Osteoblast (primary cell): ENCODE measurements at regions not wholly inside any gene's neighbourhood (a gene's known extent, or its start where the extent isn't known, plus 50 kb on each side); places are given as distances from the start of the nearest gene placed in this dataset.

Experiments
- DNase-seq: peaks from one replicate; pipeline ENCODE4 v3.0.0; 2011; ENCODE audit warnings: low spot score, mixed read lengths; ENCODE audit not compliant: insufficient read length; ENCODE audit errors: missing footprints
- H2AFZ ChIP-seq: 2 replicates; pipeline ENCODE4 v1.6.0; 2011; ENCODE audit warnings: mild to moderate bottlenecking, low read length
- H3K27ac ChIP-seq: 2 replicates; pipeline ENCODE4 v1.5.1; 2011; ENCODE audit warnings: mild to moderate bottlenecking, low read depth, low read length, moderate library complexity
- H3K27me3 ChIP-seq: 2 replicates; pipeline ENCODE4 v1.6.0; 2012; ENCODE audit warnings: mild to moderate bottlenecking, control low read depth, inconsistent platforms, low read length, moderate library complexity; ENCODE audit not compliant: insufficient read depth
- H3K36me3 ChIP-seq: 2 replicates; pipeline ENCODE4 v1.5.1; 2011; ENCODE audit warnings: mild to moderate bottlenecking, low read length, control low read depth, moderate library complexity; ENCODE audit not compliant: insufficient read depth
- H3K4me1 ChIP-seq: 2 replicates; pipeline ENCODE4 v1.5.1; 2011; ENCODE audit warnings: mild to moderate bottlenecking, low read length, control low read depth, moderate library complexity; ENCODE audit not compliant: insufficient read depth
- H3K4me2 ChIP-seq: 2 replicates; pipeline ENCODE4 v1.6.0; 2011; ENCODE audit warnings: mild to moderate bottlenecking, low read length; ENCODE audit not compliant: insufficient read depth
- H3K4me3 ChIP-seq: fragments of 200-600 bp; sonication (generic); 3 replicates; pipeline ENCODE4 v1.5.1; 2012; ENCODE audit warnings: mild to moderate bottlenecking, low read length, inconsistent platforms; ENCODE audit not compliant: insufficient read depth
- H3K79me2 ChIP-seq: 2 replicates; pipeline ENCODE4 v1.6.0; 2012; ENCODE audit warnings: mild to moderate bottlenecking, low read length, control low read depth, inconsistent platforms; ENCODE audit not compliant: insufficient read depth
- H3K9me3 ChIP-seq: 2 replicates; pipeline ENCODE4 v1.5.1; 2011; ENCODE audit warnings: low read depth, low read length, control low read depth
- H4K20me1 ChIP-seq: 2 replicates; pipeline ENCODE4 v1.6.0; 2012; ENCODE audit warnings: mild to moderate bottlenecking, low read length, control low read depth; ENCODE audit not compliant: insufficient read depth
- TF ChIP-seq, protein P1 (sequence below): IDR thresholded peaks from 2 replicates; pipeline ENCODE4 v1.5.1; 2011; ENCODE audit warnings: mild to moderate bottlenecking, low read depth, low read length, moderate library complexity; ENCODE audit errors: extremely low read depth

DNA sequence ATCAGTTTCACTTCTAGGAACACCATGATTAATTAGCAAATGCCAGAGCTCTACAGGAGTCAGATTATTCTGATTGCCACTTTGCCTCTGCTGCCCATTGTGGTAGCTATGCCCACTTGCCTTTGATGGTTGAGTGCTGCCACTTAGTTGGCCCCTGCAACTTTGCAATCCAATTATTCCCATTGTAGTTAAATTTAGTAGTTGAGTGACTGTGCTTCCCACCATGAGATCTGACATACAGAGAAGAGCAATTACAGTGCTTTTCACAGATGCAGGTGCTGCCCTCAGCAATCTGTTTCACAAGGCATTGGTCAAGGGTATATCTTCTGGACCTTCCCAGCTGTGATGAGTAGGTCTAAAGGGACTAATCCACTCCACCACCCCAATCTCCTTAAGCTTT, 468.4 kb upstream of the RGS6 start:
- Histone ChIP-seq H2AFZ (no peak overlapping the region), H3K79me2 (peaks cover 79% of the 10 kb centered on the region), H3K4me3 (no peak overlapping the region), H4K20me1 (no peaks in the 10 kb centered on the region), H3K4me2 (no peak overlapping the region), H3K36me3 (peaks cover 7% of the 10 kb centered on the region), H3K27ac (no peak overlapping the region), H3K4me1 (peaks cover 22% of the 10 kb centered on the region), H3K9me3 (no peaks in the 10 kb centered on the region), H3K27me3 (no peaks in the 10 kb centered on the region)
- TF ChIP-seq, protein P1, sequence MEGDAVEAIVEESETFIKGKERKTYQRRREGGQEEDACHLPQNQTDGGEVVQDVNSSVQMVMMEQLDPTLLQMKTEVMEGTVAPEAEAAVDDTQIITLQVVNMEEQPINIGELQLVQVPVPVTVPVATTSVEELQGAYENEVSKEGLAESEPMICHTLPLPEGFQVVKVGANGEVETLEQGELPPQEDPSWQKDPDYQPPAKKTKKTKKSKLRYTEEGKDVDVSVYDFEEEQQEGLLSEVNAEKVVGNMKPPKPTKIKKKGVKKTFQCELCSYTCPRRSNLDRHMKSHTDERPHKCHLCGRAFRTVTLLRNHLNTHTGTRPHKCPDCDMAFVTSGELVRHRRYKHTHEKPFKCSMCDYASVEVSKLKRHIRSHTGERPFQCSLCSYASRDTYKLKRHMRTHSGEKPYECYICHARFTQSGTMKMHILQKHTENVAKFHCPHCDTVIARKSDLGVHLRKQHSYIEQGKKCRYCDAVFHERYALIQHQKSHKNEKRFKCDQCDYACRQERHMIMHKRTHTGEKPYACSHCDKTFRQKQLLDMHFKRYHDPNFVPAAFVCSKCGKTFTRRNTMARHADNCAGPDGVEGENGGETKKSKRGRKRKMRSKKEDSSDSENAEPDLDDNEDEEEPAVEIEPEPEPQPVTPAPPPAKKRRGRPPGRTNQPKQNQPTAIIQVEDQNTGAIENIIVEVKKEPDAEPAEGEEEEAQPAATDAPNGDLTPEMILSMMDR: no peak
- no peak for DNase-seq

DNA sequence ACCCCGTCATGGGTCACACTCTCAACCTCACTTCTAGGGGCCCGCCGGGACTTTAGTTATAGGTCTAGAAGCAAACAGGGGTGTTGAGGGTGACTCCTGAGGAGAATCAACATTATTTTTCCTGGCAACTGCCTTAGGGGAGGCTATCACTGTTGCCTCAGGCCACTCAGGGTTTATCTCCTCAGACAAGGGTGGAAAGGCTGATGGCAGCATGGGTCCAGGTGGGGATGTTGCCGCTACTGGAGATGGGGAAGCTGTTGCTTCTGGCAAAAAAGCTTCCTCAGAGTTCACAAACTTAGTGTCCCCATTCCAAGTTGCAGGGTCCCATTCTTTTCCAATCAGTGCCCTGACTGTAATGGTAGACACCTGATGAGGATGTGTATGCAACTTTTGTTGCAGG, 467.4 kb upstream of the RGS6 start:
- H3K79me2 ChIP-seq: peaks cover 79% of the 10 kb centered on the region
- no peaks in the 10 kb centered on the region for H3K27me3 ChIP-seq
- peaks cover 29% of the 10 kb centered on the region for H3K4me1 ChIP-seq
- peaks cover 7% of the 10 kb centered on the region for H3K36me3 ChIP-seq
- H3K27ac ChIP-seq: no peak overlapping the region
- no peak for DNase-seq
- H3K4me2 ChIP-seq: no peak overlapping the region
- no peaks in the 10 kb centered on the region for H4K20me1 ChIP-seq
- no peak overlapping the region for H3K4me3 ChIP-seq
- no peak overlapping the region for H2AFZ ChIP-seq
- TF ChIP-seq, protein P1: no peak
- no peaks in the 10 kb centered on the region for H3K9me3 ChIP-seq

DNA sequence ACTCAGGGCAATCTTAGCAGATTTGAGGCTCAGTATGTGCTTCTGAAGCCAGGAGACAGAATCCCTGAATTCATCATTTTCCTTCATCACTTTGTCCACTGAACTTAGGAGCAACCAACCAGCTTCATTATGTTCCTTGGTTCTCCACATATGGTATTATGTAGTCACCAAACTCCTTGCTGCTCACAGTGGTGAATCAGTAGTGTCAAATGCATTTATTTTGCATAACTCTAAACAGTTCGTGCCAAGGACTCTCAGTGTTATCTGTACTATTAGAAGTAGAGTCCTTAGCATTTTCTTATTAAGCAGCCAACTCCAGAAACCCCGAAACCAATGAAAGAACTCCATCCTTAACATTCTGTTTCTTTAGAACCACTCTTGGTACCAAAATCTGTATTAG, 466.9 kb upstream of the RGS6 start:
- Histone ChIP-seq H3K4me3 (no peak overlapping the region), H3K9me3 (no peaks in the 10 kb centered on the region), H3K4me2 (no peak overlapping the region), H4K20me1 (no peaks in the 10 kb centered on the region), H3K27me3 (no peaks in the 10 kb centered on the region), H3K36me3 (peaks cover 7% of the 10 kb centered on the region), H3K4me1 (peaks cover 30% of the 10 kb centered on the region), H2AFZ (no peak overlapping the region), H3K79me2 (peaks cover 81% of the 10 kb centered on the region), H3K27ac (no peak overlapping the region)
- TF ChIP-seq, protein P1: no peak
- no peak for DNase-seq

DNA sequence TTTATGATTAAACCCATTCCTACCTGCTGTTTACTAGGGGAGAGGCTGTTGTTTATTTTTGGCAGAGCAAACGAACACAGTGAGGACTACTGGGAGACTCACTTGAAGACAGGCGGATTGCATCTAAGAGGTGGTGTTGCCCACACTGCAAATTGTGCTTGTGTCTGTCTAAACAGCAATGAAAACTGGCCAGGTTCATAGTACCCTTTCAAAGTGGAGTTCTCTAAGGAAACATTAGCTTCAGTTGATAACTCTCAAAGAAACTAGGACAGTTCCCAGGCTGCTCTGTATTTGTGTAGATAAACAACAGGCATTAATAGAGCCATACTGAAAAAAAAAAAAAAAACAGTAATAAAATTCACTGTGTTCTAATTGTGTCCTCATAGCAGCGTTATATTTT, 466.0 kb upstream of the RGS6 start:
- Histone ChIP-seq H3K4me2 (no peak overlapping the region), H3K4me3 (no peak overlapping the region), H3K4me1 (peaks cover 30% of the 10 kb centered on the region), H3K36me3 (peaks cover 7% of the 10 kb centered on the region), H4K20me1 (no peaks in the 10 kb centered on the region), H2AFZ (no peak overlapping the region), H3K27ac (peak overlapping the region; percentile 58), H3K9me3 (no peaks in the 10 kb centered on the region), H3K27me3 (no peaks in the 10 kb centered on the region), H3K79me2 (peaks cover 79% of the 10 kb centered on the region)
- TF ChIP-seq, protein P1: no peak
- DNase-seq: no peak
